HG03280 (cell line): ENCODE measurements at regions not wholly inside any gene's neighbourhood (a gene's known extent, or its start where the extent isn't known, plus 50 kb on each side); places are given as distances from the start of the nearest gene placed in this dataset.
A peak's percentile ranks its signal among the peaks of the same experiment; 100 is the strongest.

Experiments used
- ATAC-seq: cut with Tn5 transposase; IDR thresholded peaks from one replicate; pipeline ENCODE4 v1.9.1; 2021; ENCODE audit warnings: mild to moderate bottlenecking, moderate library complexity; ENCODE audit not compliant: unreplicated experiment

DNA sequence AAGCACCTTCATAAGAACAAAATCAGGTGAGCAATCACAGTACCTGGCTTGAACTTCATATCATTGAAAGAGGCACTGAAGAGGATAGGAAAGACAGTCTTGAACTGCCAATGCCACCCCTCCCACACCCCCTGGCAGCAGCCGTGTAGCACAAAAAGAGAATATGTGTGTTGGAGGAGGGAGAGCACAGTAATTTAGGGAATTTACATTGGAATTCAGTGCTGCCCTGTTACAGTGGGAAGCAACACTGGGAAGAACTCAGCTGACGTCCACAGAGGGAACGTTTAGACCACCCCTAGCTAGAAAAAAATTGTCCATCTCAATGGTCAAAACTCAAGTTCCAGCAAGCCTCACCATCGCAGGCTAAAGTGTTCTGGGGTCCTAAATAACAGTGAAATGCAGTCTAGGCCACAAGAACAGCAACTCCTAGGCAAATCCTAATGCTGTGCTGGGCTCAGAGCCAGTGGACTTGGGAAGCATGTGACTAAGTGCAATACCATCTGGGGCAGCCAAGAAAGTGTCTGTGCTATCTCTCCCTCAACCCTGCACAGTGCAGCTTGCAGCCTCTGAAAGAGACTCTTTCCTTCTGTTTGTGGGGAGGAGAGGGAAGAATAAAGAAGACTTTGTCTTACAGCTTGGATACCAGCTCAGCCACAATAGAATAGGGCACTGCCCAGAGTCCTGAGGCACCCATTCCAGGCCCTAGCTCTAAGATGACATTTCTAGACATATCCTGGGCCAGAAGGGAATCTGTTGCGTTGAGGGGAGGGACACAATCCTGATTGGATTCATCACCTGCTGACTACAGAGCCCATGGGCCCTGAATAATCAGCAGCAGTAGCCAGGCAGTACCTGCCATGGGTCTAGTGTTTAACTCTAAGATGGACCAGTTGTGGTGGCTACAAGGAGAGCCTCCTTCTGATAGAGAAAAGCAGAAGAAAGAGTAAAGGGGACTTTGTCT, 62.1 kb upstream of the VLDLR start:
- ATAC-seq: no peak

DNA sequence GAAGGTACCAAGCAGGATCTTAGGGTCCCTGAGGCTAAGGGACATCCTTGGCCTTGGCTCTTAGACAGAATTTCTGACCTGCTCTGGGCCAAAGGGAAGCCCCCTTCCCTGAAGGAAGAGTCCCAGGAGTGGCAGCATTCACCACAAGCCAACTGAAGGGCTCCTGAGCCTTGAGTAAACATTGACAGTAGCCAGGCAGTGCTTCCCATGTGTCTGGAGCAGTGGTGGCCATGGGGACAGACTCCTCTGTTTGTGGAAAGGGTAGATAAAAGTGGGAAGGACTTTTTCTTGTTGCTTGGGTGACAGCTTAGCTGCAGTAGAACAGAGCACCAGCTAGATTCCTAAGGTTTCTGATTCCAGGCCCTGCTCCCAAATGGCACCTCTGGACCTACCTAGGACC, 61.4 kb upstream of the VLDLR start:
- no peak for ATAC-seq

DNA sequence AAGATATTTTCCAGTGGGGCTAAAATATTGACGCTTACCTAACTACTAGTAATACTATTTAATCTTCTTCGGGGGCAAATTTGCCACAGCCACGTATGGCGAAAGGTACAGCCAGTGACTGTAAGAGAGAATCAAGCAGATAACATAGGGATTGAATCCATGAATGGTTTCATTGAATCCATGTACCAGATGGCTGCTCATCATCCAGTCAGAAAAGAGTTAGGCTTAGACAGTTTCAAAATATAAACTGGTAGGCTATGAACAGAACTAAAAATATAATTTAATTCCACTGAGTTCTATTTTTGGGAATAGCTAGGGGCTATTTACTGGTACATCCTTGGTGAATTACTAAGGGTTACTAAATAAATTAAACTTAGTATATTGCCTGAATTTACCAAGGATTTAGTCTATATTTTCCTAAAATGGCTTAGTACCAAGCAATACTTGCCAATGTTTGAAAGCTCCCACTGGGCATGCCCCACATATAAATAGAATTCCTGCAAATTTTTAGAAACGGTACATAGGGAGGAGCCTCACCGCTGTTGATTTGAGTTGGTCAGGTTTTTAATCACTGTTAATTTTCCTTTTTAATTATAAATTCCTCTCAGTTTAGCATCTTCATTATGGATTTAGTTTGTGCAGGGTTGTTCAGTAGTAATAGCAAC, 55.8 kb upstream of the VLDLR start:
- no peak for ATAC-seq

DNA sequence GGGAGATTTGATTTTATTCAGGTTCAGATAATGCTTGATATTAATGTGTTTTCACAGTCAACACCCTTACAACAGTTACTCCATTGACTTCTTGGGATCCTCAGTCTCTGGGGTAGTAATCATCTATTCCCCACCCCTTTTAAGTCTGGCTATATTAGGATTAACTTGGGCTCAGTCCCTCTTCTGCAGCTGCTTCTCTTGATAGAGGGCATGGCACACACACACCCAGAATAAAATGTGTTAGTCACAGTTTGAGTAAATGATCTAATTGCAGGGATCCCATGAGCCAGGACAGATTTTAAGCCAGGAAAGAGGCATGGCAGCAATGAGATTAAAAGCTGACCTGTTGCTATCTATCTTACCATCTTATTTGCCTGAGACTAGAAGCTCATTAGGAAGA, 53.7 kb upstream of the VLDLR start:
- no peak for ATAC-seq

DNA sequence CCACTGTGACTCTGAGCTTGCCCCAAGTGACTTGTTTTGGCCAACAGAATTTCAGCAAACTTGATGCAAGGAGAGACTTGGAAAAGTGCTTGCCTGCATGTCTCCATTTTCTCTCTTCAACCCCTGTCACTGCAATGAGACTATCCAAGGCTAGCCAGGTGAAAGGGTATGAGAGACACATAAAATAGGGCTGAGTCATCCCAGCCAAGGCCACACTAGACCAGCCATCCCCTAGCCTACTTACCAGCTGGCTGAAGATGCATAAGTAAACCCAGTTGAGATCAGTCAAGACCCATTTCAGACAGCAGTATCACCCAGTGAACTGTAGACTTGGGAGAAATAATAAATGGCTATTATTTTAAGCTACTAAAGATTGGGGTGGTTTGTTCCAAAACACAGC, 52.9 kb upstream of the VLDLR start:
- ATAC-seq: no peak

DNA sequence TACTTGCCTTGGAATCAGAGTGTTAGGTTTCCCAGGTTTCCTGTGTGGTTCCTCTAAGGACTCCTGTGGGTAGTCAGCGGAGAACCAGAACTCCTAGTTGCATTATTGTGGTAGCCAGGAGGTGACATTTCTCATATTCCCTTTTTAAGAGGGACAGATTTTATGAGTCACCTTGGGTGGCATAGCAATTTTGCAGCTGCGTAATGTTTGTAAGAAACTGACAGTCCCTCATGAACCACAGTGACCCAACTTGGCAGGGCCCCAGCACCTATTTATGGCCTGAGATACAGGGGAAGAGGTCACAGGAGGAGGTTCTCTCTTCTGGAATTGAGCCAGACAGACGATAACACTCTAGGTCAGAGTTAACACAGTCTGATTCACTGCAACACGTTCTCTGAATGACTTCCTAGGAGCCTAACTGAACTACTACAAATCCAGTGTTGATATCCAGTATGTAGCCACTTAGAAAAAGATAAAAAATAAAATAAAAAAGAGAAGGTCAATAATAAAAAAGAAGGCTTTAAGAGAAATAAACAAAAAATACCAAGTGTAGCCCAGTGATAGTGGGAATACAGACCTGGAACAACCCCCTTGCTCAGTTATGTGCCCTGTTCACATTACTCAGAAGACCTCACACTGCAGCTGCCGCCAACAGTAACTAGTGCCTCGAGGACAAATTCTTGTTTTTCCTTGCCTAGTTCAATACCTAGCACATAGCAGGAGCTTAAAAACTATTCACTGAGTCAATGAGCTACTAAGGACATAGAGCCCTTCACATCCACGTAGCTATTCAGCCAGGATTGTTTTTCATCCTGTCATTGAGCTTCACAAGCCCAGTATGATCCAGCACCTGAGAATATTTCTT, 50.7 kb upstream of the VLDLR start:
- ATAC-seq: peak; percentile 85
